C4-2B (cell line): ENCODE measurements at regions not wholly inside any gene's neighbourhood (a gene's known extent, or its start where the extent isn't known, plus 50 kb on each side); places are given as distances from the start of the nearest gene placed in this dataset.

ENCODE experiments used
- H3K27ac ChIP-seq: fragments of 450-650 bp; 2 replicates; pipeline ENCODE4 v1.5.1; 2017
- CTCF ChIP-seq: fragments of 450-650 bp; conservative IDR thresholded peaks from 2 replicates; pipeline ENCODE4 v1.5.1; 2017; ENCODE audit warnings: mild to moderate bottlenecking
- ZFX ChIP-seq: fragments of 450-650 bp; IDR thresholded peaks from 2 replicates; pipeline ENCODE4 v1.6.1; 2017

GRCh38 chr2:34480366-34480765, 881.3 kb upstream of the FAM98A start:
- TF ChIP-seq ZFX = no peak
- no peak for TF ChIP-seq CTCF
- no peak overlapping the region for H3K27ac ChIP-seq

GRCh38 chr2:34475156-34475555, 876.1 kb upstream of the FAM98A start:
- no peak overlapping the region for H3K27ac ChIP-seq
- TF ChIP-seq ZFX (no peak), CTCF (no peak)

- TF ChIP-seq CTCF (no peak), ZFX (no peak)
- no peak overlapping the region for H3K27ac ChIP-seq
These were observed 875.5 kb upstream of the FAM98A start for GRCh38 chr2:34474646-34475045.

- no peak overlapping the region for H3K27ac ChIP-seq
- TF ChIP-seq ZFX (no peak), CTCF (no peak)
These were observed 848.0 kb upstream of the FAM98A start for GRCh38 chr2:34447097-34447496.

GRCh38 chr2:34423301-34423700, 824.2 kb upstream of the FAM98A start:
- no peak overlapping the region for H3K27ac ChIP-seq
- TF ChIP-seq ZFX (no peak), CTCF (no peak)

- TF ChIP-seq CTCF (no peak), ZFX (no peak)
- H3K27ac ChIP-seq = no peak overlapping the region
These were observed 820.8 kb upstream of the FAM98A start for GRCh38 chr2:34419856-34420255.

GRCh38 chr2:34416856-34417255, 817.8 kb upstream of the FAM98A start:
- TF ChIP-seq ZFX (no peak), CTCF (no peak)
- no peak overlapping the region for H3K27ac ChIP-seq
